Mesothelial cell of epicardium (in vitro differentiated cells): ENCODE measurements at regions not wholly inside any gene's neighbourhood (a gene's known extent, or its start where the extent isn't known, plus 50 kb on each side); places are given as distances from the start of the nearest gene placed in this dataset.

Experiments
- DNase-seq, 2 experiments: peaks; one replicate each; pipeline ENCODE4 v3.0.0; 2021; ENCODE audit warnings: low spot score in 2 of 2; ENCODE audit not compliant: unreplicated experiment in 2 of 2
- H3K27ac Mint-ChIP-seq: 2 replicates; pipeline ENCODE4 v1.8.0; 2021; ENCODE audit warnings: mixed read lengths
- H3K27me3 Mint-ChIP-seq: 2 replicates; pipeline ENCODE4 v1.8.0; 2021; ENCODE audit warnings: low read depth, mixed read lengths
- H3K36me3 Mint-ChIP-seq: 2 replicates; pipeline ENCODE4 v1.8.0; 2021; ENCODE audit warnings: mixed read lengths
- H3K4me1 Mint-ChIP-seq: 2 replicates; pipeline ENCODE4 v1.8.0; 2021; ENCODE audit warnings: mixed read lengths
- H3K4me3 Mint-ChIP-seq: 2 replicates; pipeline ENCODE4 v1.8.0; 2021; ENCODE audit warnings: mild to moderate bottlenecking, moderate library complexity, mixed read lengths
- H3K9me3 Mint-ChIP-seq: 2 replicates; pipeline ENCODE4 v1.8.0; 2021; ENCODE audit warnings: mixed read lengths
- CTCF ChIP-seq: fragments of 200-600 bp; sonication (generic); IDR thresholded peaks from one replicate; pipeline ENCODE4 v1.5.0; 2021; ENCODE audit warnings: antibody characterized with exemption; ENCODE audit not compliant: unreplicated experiment

DNA sequence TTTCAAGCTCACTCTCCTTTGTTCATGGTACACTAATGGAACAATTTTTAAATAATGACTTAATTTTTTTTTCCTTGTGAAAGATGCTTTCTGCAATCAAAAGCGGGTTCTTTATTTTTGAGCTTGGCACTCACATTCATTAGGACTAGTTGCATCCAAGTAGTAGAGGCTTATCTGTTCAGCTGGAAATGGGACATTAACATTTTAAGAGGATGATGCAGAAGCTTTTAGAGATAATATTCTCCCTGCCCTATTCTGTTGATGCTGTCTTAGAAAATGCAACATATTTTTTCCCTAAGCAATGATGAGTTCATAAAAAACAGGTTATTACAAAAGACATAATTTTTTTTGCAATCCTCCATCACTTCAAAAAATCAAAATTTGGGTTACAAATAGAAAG lies 900.6 kb downstream of the NTRK3 start:
- no peak for TF ChIP-seq CTCF
- H3K9me3 Mint-ChIP-seq: no peaks in the 10 kb centered on the region
- peaks cover 18% of the 10 kb centered on the region for H3K4me1 Mint-ChIP-seq
- DNase-seq: no peak
- no peaks in the 10 kb centered on the region for H3K27me3 Mint-ChIP-seq
- no peak overlapping the region for H3K27ac Mint-ChIP-seq
- H3K36me3 Mint-ChIP-seq: no peaks in the 10 kb centered on the region
- no peak overlapping the region for H3K4me3 Mint-ChIP-seq

DNA sequence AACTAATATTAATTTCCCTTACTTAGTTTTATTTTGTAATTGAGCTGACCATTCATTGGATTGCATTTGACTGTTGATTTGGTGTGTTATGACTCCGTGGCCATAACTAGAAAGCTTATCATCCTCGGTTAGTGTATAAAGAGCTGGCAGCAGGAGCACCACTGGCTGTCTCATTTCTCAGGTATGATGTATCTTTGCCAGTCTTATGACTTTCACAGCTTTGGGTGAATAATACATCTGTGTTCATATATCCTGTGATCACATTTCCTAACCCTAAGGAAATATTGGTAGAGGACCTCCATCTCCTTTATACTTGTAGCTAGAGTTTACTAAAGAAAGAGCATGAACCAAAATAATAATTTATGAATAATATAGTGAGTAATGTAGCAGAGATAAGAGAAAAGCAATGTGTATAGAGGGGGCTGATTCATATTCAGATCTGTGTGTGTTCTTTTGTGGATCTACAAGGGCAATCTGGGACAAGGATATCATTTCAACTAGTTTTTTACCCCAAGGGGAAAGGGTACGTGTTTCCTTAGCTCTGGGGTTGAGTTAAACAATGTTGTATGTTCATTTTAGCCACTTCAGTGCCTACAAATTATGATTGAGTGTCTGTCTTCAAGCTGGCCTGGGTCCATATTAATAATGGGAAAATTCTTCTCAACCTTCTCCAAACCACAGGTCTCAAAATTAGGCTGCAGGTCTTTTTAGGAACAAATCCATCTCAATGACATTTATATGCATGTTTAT lies 901.7 kb downstream of the NTRK3 start:
- Mint-ChIP-seq H3K9me3 (no peaks in the 10 kb centered on the region), H3K4me1 (peaks cover 18% of the 10 kb centered on the region), H3K27me3 (no peaks in the 10 kb centered on the region), H3K27ac (no peak overlapping the region), H3K36me3 (no peaks in the 10 kb centered on the region), H3K4me3 (no peak overlapping the region)
- DNase-seq: no peak
- no peak for TF ChIP-seq CTCF

- H3K4me3 Mint-ChIP-seq: no peak overlapping the region
- no peak overlapping the region for H3K27ac Mint-ChIP-seq
- TF ChIP-seq CTCF: no peak
- peaks cover 4% of the 10 kb centered on the region for H3K9me3 Mint-ChIP-seq
- no peaks in the 10 kb centered on the region for H3K27me3 Mint-ChIP-seq
- no peaks in the 10 kb centered on the region for H3K36me3 Mint-ChIP-seq
- no peak for DNase-seq
- H3K4me1 Mint-ChIP-seq: no peaks in the 10 kb centered on the region
Measured at GRCh38 chr15:87349181-87349580, 907.4 kb downstream of the NTRK3 start.

DNA sequence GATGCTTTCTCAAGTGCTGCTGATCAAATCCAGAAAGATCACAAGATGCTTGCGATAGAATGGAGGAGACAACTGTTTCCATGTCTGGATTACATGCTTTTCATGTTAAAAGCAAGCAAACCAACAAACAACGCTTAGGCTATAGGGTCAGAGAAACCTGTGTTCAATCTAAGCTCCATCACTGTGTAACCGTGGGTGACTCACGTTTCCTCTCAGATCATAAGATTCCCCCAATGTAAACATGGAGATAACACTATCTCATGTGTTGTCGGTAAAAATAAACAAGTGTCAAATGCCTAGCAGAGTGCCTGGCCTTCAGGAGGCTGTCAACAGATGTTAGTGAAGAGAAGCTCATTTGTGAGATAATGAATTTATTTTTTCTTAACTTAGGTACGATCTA lies 907.8 kb downstream of the NTRK3 start:
- Mint-ChIP-seq H3K4me1 (no peaks in the 10 kb centered on the region), H3K4me3 (no peak overlapping the region), H3K36me3 (no peaks in the 10 kb centered on the region), H3K27ac (no peak overlapping the region), H3K27me3 (peaks cover 1% of the 10 kb centered on the region), H3K9me3 (peaks cover 4% of the 10 kb centered on the region)
- DNase-seq: no peak
- TF ChIP-seq CTCF: no peak

DNA sequence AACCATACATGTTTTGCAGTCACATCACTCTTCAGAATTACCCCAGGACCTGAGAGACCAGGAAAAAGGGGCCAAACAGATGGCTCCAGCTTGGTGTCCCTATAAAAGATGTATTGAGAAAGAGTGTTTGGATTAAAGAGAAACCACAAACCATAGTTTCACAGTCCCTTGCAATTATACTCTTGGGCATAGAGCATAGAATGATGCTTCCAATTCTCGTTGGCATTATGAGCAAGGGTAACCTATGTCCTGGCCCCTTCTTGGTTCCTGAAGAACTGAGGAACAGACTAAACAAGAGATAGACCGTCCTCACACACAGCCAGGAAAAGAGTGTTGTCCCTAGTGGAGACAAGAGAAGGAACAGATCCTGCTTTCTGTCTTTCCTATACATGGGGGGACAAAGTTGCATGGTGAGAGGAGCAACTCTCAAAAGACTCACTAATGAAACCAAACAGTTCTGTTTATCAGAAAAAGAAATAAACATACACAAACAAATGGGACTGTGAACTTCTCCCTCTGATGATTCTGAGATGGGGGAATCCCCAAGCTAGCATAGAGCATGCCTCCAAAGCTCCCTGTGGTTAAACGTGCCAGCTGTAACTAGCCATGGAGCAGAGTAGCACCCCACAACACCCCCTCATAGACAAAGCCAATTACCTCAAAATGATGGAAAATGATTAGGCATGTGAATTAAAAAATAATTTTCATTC lies 908.6 kb downstream of the NTRK3 start:
- no peaks in the 10 kb centered on the region for H3K36me3 Mint-ChIP-seq
- no peak overlapping the region for H3K27ac Mint-ChIP-seq
- peaks cover 1% of the 10 kb centered on the region for H3K27me3 Mint-ChIP-seq
- H3K9me3 Mint-ChIP-seq: peaks cover 4% of the 10 kb centered on the region
- TF ChIP-seq CTCF: no peak
- no peak for DNase-seq
- no peaks in the 10 kb centered on the region for H3K4me1 Mint-ChIP-seq
- no peak overlapping the region for H3K4me3 Mint-ChIP-seq
